ENCODE measurements at regions not wholly inside any gene's neighbourhood (a gene's known extent, or its start where the extent isn't known, plus 50 kb on each side); places are given as distances from the start of the nearest gene placed in this dataset.
A peak's percentile ranks its signal among the peaks of the same experiment; 100 is the strongest.
"Not testable (repeated sequence)": the region's sequence is repeated elsewhere in the genome, so short reads cannot be mapped to it uniquely, and the experiment has no call there.

DNA sequence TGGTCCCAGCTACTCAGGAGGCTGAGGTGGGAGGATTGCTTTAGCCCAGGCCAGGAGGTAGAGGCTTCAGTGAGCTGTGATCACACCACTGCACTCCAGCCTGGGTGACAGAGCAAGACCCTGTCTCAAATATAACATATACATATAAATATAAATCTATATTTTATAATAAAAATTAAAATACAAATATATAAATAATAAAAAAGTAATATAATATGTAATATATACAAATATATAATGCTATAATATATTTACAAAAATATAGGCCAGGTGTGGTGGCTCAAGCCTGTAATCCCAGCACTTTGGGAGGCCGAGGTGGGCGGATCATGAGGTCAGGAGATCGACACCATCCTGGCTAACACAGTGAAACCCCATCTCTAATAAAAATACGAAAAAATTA lies 131.4 kb downstream of the MFAP3L start:
- DNase-seq, result not testable (repeated sequence)

DNA sequence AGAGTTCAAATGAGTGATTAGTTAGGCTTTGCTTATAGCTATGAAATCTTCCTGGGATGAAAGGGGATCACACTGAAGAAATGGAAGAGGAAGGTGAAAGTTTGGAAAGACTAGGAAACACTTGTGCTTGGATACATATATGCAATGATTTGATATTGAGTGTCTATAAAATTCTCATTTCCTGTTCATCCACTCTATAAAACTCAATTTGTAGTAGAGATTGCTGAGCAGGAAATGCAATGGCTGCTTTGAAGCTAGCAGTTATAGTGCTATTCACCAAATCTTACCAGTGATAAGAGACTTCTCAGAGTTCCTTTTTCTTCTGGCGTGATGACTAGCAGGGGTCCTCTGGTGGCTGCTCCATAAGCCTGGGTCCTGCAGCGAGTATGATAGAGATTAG lies 128.1 kb upstream of the HPF1 start:
- DNase-seq, result no peak

DNA sequence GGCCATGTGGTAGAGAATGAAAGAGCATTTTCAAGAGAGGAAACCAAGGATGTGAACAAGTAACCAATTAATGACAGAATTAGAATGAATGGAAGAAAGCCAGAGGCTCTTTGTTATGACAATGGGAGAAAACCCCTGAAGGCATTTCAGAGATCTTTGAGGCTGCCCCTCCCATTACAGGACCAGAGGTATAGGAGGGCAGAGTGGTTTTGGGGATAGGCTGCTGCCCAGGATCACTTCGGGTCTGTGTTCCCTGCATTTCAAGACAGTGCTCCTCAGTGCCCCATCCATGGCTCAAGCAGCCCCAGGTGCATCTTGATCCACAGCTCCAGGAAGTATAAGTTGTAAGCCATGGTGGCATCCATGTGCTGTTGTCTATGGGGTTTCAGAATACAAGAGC lies 124.0 kb upstream of the HPF1 start:
- no peak for DNase-seq

DNA sequence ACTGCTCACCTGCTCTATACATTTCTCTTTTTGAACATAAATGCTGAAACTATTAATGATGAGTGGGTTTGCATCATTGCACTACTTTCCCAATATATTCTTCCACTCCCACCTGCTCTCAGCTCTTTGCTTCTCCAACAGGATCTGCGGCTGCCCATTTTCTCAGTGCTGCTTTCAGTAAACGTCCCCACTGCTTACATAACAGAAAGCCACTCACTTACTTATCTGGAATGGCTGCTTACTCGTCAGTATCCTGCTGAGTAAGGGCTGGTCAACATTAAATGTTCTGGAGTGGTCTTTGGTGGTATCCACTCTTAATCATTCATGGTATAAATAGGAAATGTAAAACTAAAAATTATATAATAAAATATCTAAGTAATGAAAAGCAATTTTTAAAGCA lies 112.8 kb upstream of the HPF1 start:
- DNase-seq, result no peak

DNA sequence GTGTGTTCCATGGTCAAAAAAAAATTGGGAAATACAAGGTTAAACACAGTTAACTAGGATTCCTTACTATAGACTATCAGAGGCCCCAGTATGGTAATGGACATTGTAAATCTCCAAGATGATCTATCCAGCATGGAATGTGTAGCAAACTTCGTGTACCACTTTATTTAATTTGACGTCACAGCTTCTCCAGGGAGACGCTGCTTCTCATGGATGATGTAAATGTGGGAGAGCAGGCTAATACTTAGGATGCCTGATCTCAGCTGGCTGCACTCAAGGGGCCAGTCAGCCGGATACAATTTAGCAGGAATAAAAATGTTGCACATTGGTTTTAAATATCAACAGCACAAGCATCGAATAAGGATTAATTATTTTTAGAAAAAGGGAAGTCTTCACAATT lies 111.7 kb upstream of the HPF1 start:
- DNase-seq, result no peak

DNA sequence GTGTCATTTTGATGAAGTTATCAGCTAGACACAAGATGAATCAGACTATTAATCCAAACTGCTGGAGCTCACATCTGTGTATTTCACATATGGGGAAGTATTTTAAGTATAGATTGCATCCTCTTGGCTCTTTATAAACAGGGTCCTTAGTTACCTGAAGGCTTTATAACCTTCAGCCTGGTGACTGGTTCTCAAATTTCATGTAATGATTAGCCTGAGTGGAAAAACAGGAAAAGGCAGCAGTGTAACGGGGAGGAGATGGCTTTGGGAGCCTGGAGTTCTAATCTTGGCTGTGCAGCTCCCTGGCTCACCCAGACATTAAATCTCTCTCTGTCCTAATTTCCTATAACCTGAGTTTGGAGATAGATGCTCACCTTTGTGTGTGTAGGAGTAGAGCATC lies 103.8 kb upstream of the HPF1 start:
- peak; percentile 51 for DNase-seq

DNA sequence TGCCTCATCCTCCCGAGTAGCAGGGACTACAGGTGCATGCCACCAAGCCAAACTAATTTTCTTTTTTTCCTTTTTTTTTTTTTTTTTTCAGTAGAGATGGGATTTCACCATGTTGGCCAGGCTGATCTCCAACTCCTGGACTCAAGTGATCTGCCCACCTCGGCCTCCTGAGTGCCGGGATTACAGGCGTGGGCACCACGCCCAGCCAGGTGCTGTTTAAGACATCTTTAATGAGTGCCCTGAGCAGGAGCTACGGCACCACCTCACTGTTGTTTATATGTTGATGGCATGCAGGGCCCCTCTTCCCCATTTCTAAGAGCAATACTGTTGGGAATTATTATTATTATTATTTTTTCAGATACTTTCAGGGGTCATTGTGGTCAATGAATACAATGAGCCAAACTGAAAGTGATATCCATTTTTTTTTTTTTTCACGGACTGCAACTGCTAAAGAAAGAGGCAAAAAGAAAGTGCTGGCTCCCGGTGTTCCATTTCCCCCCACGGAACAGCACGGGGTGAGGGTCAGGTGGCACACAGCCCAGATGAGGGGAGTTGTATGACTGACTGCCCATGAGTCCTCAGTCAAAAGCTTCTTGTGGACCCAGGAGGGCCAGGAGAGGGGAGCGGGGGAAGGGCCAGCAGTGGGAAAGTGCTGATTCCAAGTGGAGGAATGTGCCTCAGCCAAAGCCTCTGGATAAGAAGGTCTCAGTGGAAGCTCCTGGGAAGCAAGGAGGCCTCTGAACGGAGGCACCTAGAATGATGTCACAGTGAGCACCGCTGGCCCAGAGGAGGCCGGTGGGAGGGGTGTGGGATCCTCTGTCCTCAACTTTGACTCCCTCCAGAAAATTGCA lies 101.8 kb upstream of the HPF1 start:
- no peak for DNase-seq

DNA sequence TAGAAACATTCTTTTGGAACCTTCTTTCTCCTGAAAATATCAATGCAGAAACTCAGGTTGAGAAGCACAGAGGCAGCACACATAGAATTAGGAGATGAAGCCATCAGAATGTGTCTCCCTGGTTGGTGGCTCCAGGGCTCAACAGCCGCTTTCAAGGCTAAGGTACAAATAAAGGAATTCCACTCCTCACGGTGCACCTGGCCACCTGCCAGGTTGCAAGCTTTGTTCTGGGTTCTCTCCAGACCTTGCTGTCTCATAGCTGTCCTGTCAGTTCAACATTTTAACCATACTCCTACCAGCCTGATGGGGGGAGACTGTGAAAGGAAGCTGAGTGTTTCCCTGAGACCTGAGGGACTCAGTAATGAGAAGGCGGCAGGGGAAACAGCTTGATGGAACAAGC lies 96.3 kb upstream of the HPF1 start:
- DNase-seq, result no peak

DNA sequence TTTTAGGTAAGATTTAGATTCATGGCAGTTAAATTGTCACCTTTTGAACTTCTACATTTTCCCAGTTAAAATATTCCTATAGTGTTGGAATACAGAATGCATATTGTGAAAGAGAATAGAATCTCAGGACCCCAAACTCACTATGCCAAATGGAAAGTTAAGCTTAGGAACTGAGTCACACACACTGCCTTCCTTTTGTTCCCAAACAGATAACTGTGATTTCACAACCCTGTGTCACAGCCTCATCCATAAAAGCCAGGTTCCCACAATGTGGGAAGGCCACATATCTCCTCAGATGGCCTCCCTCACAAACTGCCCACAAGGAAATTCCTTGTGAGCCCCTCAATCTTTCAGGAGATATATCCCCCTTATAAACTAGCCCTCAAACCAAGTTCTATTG lies 94.7 kb upstream of the HPF1 start:
- no peak for DNase-seq

DNA sequence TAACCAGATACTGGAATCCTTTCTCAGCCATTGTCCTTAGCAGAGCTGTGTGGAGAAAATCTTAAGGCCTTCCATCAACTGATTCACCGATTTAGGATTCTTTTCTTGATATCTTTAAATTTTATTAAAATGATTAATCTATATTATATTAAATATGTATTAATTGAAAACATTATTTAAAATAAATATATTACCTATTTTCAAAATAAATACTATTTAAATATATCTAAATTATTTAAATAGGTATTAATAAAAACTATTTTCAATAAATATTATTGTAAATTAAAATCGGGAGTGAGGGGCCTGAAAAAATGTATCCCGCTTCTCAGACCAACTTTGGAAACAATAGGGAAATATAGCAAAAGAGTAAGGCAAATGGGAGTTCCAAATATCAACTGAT lies 94.0 kb upstream of the HPF1 start:
- no peak for DNase-seq

DNA sequence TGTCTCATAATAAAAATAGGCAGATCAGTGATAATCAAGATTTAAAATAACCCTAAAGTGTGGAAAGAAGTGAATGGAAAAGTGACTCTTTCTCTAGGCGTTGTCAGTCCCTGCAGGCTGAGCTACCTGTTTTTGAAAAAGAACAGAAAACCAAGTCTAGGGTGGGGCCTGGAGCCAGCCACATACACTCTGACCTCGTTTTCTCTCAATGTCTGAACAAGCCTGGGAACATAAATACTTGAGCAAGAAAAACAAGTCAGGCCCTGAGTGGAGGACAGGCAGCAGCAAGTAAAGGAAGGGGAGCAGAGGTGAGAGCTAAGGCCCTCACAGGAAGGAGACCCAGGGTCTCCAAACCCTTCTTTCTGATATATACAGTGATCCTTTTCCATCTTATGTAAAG lies 91.7 kb upstream of the HPF1 start:
- no peak for DNase-seq

DNA sequence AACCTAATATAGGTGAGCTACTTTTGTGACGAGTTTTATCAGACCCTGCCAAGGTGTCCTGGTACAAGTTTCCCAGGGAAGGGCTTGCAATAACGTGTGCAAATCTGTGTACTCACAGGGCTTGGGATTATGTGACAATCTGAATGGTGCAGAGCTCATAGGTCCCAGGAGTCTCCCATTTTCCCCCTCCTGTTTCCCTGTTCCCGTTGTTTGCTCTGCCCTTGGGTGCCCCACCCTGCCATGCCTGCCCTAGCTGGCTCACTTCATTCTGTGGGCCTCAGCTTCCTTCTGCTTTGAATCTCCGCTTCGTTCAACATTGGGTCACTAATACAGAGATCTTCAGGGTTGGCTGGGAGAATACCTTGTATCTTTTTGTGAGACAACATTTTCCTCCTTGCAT lies 90.3 kb upstream of the HPF1 start:
- no peak for DNase-seq

DNA sequence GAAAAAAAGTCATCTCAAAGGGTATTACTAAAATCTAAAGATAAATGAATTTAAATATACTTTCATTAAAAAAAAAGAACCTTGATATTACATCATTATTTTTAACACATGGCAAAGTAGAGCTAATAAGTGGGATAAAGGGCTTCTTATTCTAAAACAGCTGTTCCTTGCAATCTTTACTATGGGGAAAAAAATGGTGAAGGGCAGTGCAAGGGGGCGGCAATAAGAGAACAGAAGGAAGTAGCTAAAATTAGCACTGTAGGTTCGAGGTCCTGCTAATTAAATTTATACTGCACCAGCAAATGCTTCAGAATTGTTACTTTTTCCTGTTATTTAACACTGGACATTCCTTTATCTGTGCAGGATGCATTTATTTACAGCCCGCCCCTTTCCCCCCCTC lies 89.4 kb upstream of the HPF1 start:
- no peak for DNase-seq

DNA sequence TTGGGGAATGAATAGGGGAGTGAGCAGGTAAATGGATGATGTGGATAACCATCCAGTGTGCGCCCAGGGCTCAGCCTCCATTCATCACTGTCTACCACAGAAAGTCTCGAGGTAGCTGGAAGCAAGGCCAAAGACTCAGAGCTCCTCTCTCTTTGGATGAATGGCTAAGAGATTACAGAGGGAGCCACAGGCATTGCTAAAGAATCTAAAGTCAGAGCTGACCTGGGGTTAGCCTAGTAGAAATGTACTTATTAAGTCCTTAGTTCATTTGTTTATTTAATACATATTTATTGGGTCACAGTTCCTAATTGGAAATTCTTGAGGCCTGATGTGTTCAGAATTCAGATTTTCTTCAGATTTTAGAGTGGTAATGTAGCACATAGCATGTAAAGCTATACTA lies 88.7 kb upstream of the HPF1 start:
- DNase-seq, result no peak

DNA sequence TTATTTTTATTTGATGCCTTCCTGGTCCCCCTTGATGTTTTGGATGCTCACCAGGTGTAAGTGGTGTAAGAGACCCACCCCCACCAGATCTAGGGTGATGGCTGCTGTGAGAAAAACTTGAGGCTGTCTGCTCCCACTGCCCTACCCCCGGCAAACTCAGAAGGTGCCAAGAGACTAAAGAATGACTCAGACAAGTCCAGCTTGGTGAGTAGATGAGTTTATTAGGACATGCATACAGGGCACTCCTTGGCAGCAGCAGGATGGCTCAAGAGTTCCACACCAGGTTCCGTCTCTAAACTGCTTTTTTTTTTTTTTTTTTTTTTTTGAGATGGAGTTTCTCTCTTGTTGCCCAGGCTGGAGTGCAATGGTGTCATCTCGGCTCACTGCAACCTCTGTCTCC lies 84.0 kb upstream of the HPF1 start:
- DNase-seq, result no peak

DNA sequence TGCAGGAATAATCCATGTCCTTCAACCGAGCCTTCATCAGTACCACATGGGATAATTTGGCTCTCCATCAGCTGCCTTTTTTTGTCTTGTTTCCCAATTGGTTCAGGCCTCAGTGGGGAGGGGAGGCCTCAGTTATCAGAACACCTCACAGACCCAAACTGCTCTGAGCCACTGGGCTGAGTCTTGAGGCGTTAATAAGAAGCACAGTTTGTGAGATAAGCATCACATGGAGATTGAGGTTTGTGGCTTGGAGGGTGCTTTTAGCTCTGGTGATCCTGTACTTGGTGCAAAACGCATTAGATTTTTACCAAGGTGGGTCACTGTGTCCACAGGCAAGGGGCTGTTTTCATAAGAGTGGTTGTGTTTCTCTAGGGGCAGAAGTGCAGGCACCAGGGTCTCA lies 82.8 kb upstream of the HPF1 start:
- DNase-seq, result no peak

DNA sequence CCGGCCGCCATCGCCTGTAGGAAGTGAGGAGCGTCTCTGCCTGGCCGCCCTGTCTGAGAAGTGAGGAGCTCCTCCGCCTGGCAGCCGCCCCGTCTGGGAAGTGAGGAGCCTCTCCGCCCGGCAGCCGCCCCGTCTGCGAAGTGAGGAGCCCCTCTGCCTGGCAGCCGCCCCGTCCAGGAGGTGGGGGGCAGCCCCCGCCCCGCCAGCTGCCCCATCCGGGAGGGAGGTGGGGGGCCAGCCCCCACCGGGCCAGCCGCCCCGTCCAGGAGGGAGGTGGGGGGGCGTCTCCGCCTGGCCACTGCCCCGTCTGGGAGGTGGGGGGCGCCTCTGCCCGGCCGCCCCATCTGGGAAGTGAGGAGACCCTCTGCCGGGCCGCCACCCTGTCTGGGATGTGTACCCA lies 70.6 kb upstream of the HPF1 start:
- DNase-seq, result not testable (repeated sequence)

DNA sequence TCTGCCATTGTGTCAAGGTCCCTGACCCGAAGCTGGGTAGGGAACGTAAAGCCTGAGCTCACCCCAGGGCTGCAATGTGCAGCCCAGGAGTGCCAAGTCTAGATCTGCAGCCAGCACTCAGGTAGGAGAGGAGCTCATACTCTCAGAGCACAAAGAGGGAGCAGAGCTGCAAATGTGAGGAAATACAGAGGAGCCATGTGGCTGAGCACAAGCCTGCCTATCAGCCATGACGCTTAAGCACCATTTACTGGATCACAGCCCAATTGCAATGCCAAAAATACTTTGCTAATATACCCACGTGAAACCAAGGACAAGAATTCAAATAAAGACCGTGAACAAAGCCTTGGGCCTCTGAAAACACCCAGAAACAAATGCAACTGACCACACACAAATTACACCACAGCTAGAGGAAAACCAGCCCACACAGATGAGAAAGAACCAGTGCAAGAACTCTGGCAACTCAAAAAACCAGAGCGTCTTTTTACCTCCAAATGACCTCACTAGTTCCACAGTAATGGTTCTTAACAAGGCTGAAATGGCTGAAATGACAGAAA lies 69.0 kb upstream of the HPF1 start:
- no peak for DNase-seq

DNA sequence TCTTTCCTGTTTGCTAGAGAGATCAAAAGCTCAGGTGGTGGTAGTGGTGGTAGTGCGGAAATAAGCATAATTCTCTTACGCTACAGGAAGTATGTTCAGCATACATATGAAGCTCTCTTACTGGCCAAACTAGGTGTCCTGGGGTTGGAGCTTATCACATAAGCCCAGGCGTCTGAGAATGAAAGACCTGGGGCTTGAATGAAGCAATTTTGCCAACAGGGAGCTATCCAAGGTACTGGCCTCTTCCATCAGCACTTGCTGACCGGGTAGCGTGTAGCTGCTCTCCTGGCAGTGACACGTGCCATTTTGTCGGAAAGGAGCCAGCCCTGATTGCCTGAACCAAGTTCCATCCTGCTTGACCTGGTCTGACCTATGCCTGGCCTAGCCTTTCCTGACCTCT lies 65.9 kb upstream of the HPF1 start:
- peak; percentile 86 for DNase-seq

DNA sequence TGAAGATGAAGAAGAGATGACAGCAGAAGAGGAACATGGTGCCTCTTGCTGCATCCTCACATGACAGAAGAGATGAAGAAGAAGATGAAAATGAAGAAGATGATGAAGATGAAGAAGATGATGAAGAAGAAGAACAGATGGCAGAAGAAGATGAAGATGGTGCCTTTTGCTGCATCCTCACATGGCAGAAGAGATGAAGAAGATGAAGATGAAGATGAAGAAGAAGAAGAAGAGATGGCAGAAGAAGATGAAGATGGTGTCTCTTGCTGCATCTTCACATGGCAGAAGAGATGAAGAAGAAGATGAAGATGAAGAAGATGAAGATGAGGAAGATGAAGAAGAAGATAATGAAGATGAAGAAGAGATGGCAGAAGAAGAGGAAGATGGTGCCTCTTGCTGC lies 63.7 kb upstream of the HPF1 start:
- DNase-seq, result no peak

DNA sequence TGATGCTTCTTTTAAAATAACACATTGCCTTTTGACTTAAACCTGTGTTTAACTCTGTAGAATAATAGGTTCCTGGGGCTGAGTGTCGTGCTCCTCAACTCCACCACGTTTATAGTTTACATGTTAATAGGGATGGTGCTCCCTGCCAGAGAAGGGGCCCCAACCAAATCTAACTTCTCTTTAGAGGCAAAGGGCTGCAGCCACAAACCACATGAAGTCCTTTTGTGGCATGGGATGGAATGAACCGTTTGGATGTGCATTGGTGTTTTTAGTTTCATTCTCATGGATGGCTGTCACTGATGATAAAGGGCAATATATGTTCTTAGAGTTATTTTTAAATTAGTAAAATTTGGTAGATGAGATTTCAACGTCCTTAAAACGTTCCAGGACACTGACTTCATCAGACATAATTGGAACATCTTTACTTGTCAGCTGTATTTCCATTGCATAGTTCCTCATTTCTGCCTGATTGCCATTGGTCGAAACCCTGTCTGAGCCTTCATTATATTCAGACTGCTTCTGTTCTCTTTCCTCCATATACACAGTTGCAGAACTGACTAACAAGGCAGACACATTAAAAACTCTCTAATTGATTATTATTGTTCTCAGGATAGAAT lies 60.4 kb upstream of the HPF1 start:
- DNase-seq, result no peak

DNA sequence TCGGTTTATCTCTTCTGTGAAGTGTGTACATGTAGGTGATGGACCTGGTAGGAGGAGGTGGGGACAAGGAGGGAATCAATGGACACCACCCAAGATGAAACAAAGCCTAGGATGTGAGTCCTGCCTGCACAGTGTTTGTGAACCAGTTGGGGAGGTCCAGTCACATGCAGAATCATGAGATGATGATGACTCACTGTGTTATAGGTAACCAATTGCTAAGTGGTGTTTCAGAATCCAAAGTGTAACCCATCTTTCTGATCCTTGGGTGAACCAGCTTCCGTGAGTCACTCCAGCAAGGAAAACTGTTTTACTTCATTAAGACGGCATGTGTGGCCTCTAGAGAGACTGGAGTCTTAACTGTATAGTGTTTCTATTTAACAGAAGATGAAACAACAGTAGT lies 57.9 kb upstream of the HPF1 start:
- no peak for DNase-seq

DNA sequence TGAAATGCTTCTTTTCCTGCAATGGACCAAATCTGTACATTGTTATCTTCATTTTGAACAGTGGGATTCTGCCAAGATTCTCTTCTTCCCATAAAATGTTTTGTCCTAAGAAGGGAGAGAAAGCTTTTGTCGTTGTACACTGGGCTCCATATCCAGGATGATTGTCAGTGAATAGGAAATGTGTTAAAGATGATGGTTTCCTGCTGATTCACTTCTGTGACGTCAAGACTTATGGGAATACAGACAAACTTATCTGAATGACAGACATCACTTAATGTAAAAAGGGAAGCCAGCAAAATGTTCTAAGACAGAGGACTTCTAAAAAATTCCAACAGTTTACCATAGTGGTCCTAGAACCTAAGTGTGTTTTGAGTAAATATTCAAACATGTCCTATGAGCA lies 53.7 kb upstream of the HPF1 start:
- no peak for DNase-seq
